ENCODE measurements at regions not wholly inside any gene's neighbourhood (a gene's known extent, or its start where the extent isn't known, plus 50 kb on each side); places are given as distances from the start of the nearest gene placed in this dataset.

- TF ChIP-seq POLR2AphosphoS5 (IDR thresholded peaks at IDR 0.05) (no peak), POLR2A (IDR thresholded peaks at IDR 0.05) (no peak)
- TF ChIP-seq, protein P1, sequence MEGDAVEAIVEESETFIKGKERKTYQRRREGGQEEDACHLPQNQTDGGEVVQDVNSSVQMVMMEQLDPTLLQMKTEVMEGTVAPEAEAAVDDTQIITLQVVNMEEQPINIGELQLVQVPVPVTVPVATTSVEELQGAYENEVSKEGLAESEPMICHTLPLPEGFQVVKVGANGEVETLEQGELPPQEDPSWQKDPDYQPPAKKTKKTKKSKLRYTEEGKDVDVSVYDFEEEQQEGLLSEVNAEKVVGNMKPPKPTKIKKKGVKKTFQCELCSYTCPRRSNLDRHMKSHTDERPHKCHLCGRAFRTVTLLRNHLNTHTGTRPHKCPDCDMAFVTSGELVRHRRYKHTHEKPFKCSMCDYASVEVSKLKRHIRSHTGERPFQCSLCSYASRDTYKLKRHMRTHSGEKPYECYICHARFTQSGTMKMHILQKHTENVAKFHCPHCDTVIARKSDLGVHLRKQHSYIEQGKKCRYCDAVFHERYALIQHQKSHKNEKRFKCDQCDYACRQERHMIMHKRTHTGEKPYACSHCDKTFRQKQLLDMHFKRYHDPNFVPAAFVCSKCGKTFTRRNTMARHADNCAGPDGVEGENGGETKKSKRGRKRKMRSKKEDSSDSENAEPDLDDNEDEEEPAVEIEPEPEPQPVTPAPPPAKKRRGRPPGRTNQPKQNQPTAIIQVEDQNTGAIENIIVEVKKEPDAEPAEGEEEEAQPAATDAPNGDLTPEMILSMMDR (IDR thresholded peaks at IDR 0.05), result no peak
Observed at GRCh38 chr9:90022474-90022873, 417.7 kb downstream of the GADD45G start.
